GM18505 (cell line): ENCODE measurements at regions not wholly inside any gene's neighbourhood (a gene's known extent, or its start where the extent isn't known, plus 50 kb on each side); places are given as distances from the start of the nearest gene placed in this dataset.
"Not testable (repeated sequence)": the region's sequence is repeated elsewhere in the genome, so short reads cannot be mapped to it uniquely, and the experiment has no call there.

ENCODE experiments used
- ATAC-seq: cut with Tn5 transposase; IDR thresholded peaks from one replicate; pipeline ENCODE4 v1.9.1; 2021; ENCODE audit not compliant: unreplicated experiment
- POLR2A ChIP-seq: IDR thresholded peaks from 4 replicates; pipeline ENCODE4 v1.6.1; 2011; ENCODE audit warnings: borderline replicate concordance; ENCODE audit not compliant: insufficient read depth, insufficient read length; ENCODE audit errors: extremely low read depth

GRCh38 chr17:70699408-70699807, 530.1 kb downstream of the KCNJ2 start:
- no peak for TF ChIP-seq POLR2A
- ATAC-seq = no peak

- TF ChIP-seq POLR2A = no peak
- ATAC-seq = no peak
Observed at GRCh38 chr17:70702683-70703255, 533.4 kb downstream of the KCNJ2 start.

DNA sequence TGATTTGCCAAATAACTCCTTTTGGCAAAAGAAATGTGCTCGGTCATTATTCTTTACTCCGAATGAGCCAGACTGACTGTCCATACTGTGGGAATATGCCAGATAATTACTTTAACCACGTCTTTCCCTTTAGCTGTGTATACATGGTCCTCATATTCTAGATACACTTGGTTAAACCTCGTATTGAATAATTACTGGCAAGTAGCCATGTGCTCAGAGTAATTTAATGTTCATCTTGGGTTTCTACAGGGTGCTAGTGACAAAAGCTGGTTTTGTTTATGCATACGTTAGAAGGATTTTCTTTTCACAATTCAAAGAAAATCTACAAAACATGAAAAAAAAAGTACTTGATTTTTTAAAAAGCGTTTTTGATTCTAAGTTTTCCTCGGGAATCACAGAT, 540.3 kb downstream of the KCNJ2 start:
- ATAC-seq = no peak
- no peak for TF ChIP-seq POLR2A

DNA sequence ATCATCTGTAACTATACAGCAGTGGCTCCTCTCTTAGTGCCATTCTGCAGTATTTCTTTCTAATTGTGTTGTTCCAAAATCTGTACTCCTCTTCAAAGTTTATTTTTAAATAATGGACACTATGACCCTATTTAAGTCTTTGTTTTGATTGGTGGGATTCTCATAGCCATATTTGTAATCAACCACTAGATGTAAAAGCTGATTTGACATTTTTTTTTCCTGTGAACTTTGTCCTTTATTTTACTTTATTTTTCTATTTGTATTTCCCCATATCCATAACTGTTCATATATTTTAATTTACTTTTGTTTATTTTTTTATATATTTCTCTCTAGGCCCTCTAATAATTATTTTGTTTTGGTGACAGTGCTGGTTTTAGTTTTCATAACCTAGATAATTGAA, 544.4 kb downstream of the KCNJ2 start:
- TF ChIP-seq POLR2A = no peak
- no peak for ATAC-seq

DNA sequence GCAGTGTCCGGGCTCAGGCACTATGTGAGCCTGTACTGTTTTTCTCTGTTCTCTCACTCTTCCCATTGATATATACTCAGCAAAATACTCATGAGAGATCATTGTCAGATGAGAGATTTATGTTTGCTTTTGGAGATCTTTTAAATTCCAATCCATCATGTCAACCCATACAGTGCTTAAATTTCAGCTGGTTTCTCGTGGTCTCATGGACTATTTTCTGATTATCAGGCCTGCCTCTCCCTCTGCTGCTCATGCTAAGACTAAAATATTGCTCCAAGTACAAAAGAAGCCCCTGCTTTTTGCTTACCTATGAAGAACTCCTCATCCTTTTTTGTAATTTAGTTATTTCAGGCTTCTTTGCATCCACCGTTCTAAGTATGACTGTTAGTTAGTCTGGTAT, 547.2 kb downstream of the KCNJ2 start:
- ATAC-seq = no peak
- no peak for TF ChIP-seq POLR2A

GRCh38 chr17:70717042-70717441, 547.7 kb downstream of the KCNJ2 start:
- no peak for ATAC-seq
- TF ChIP-seq POLR2A = no peak

- no peak for TF ChIP-seq POLR2A
- no peak for ATAC-seq
Observed at GRCh38 chr17:70736375-70736957, 567.1 kb downstream of the KCNJ2 start.

GRCh38 chr17:70739065-70739464, 569.7 kb downstream of the KCNJ2 start:
- no peak for TF ChIP-seq POLR2A

GRCh38 chr17:70746574-70746973, 577.2 kb downstream of the KCNJ2 start:
- not testable (repeated sequence) for ATAC-seq

More at GRCh38 chr17:70739065-70739464, 569.7 kb downstream of the KCNJ2 start:
- no peak for ATAC-seq

- ATAC-seq = no peak
Observed at GRCh38 chr17:70750983-70751382, 581.7 kb downstream of the KCNJ2 start.

DNA sequence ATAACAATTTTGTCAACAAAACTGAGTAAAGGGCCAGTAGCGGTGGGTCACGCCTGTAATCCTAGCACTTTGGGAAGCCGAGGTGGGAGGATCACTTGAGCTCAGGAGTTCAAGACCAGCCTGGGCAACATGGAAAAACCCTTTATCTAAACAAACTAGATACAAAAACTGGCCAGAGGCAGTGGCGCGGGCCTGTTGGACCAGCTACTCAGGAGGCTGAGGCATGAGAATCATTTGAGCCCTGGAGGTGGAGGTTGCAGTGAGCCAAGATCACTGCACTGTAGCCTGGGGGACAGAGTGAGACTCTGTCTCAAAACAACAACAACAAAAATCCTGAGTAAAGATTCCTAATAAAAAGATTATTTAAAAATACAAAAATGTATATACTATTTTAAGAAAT, 583.1 kb downstream of the KCNJ2 start:
- ATAC-seq = not testable (repeated sequence)

More at GRCh38 chr17:70750983-70751382, 581.7 kb downstream of the KCNJ2 start:
- TF ChIP-seq POLR2A = no peak

DNA sequence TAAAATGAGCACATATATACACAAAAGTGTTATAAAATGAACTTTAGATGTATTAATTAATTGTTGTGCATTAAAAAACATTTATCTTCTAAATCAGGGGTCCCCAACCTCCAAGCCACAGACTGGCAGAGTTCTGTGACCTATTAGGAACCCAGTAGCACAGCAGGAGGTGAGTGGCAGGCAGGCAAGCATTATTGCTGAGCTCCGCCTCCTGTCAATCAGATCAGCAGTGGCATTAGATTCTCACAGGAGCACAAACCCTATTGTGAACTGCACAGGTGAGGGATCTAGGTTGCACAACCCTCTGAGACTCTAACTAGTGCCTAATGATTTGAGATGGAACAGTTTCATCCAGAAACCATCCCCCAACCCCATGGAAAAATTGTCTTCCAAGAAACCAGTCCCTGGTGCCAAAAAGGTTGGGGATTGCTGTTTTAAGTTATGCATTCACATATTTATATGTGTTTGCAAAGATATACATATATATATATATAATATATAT, 583.7 kb downstream of the KCNJ2 start:
- no peak for ATAC-seq
- no peak for TF ChIP-seq POLR2A

- ATAC-seq = no peak
- no peak for TF ChIP-seq POLR2A
Observed at GRCh38 chr17:70763018-70763417, 593.7 kb downstream of the KCNJ2 start.

DNA sequence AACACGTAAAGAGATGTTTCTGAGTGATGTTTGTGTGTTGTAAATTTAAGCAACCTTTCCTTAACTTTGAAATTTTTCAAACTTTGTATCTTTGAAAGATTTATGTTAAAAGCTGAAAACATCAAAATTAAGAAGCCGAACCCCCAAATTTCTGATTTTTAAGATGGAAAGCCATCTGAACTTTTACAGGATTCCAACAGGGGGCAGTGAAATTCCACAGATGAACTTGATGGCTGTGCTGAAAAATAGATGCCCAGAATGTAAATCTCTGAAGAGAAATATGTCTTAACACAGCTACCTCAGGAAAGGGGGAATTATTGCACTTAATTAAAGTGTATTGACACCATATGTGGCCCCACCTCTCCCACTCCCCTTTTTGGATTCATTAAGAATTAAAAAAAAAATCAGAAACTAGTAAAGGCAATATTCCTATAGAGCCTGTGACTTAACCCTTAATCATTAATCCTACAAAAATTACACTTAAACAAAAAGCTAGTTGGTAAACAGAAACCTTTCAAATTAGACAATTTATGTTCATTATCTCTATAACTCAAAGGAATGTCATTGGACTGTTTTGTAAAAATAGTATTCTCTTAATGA, 597.9 kb downstream of the KCNJ2 start:
- ATAC-seq = no peak

More for the DNA sequence above, 597.9 kb downstream of the KCNJ2 start:
- TF ChIP-seq POLR2A = no peak
